Psoas muscle (tissue), 7 donors: ENCODE measurements at regions not wholly inside any gene's neighbourhood (a gene's known extent, or its start where the extent isn't known, plus 50 kb on each side); places are given as distances from the start of the nearest gene placed in this dataset.

Experiments used
- ATAC-seq, 4 donors: fragments of 200-7000 bp; cut with Tn5 transposase; one replicate each; pipeline ENCODE4 v1.9.1; 2020; ENCODE audit warnings: moderate library complexity in 3 of 4, mild to moderate bottlenecking in 2 of 4
- DNase-seq, 2 donors: peaks; one replicate each; pipeline ENCODE4 v3.0.0-alpha.2; 2020
- H3K27ac ChIP-seq: fragments of 200-600 bp; one replicate; pipeline ENCODE4 v1.8.0; 2022
- H3K27me3 ChIP-seq, 3 donors: fragments of 200-600 bp in 1 of 3; one replicate each; pipeline versions ENCODE4 v1.6.1 to v1.8.0; 2013 to 2022; ENCODE audit warnings: low read length in 2 of 3, mild to moderate bottlenecking in 2 of 3, moderate library complexity in 1 of 3; ENCODE audit not compliant: insufficient read depth in 3 of 3
- H3K36me3 ChIP-seq, 2 donors: fragments of 200-600 bp in 1 of 2; one replicate each; pipeline versions ENCODE4 v1.6.1 to v1.8.0; 2013 to 2022; ENCODE audit warnings: low read depth in 1 of 2, mild to moderate bottlenecking in 1 of 2, moderate library complexity in 1 of 2; ENCODE audit not compliant: insufficient read depth in 1 of 2
- H3K4me1 ChIP-seq: fragments of 200-600 bp; one replicate; pipeline ENCODE4 v1.8.0; 2022
- H3K4me3 ChIP-seq: fragments of 200-600 bp; one replicate; pipeline ENCODE4 v1.8.0; 2022; ENCODE audit warnings: mild to moderate bottlenecking
- H3K9me3 ChIP-seq: fragments of 200-600 bp; one replicate; pipeline ENCODE4 v1.8.0; 2022
- WGBS, 3 donors: extraction: QIAGEN DNeasy Blood & Tissue Kit; methylation state at CpG; one replicate each; pipeline versions ENCODE4 v1.1.6 to v1.1.7; 2013; 5-methylcytosine and 5-hydroxymethylcytosine counted together
- intact Hi-C, 2 donors: fragments of 100-400 bp; cut with DNase I; formaldehyde crosslinking; loops; one replicate each; pipeline versions ENCODE4 v1.11.0 to v1.14.2; 2022
- TF ChIP-seq, protein P1 (sequence below): fragments of 200-600 bp; IDR thresholded peaks from one replicate; pipeline ENCODE4 v1.8.0; 2022; ENCODE audit warnings: antibody characterized with exemption
- donor health status: healthy with polysubstance abuse.
- donor health status: DM: no; HTN: no; CAD: no; lungs with moderate emphysema.
- donor health status: Bipolar disorder and iron deficiency.
- donor health status: healthy.
- donor health status: DM: yes; HTN: yes; CAD: no.
- donor health status: DM: no; HTN: no; CAD: no.
- donor health status: DM: yes; HTN: yes; CAD: no.

DNA sequence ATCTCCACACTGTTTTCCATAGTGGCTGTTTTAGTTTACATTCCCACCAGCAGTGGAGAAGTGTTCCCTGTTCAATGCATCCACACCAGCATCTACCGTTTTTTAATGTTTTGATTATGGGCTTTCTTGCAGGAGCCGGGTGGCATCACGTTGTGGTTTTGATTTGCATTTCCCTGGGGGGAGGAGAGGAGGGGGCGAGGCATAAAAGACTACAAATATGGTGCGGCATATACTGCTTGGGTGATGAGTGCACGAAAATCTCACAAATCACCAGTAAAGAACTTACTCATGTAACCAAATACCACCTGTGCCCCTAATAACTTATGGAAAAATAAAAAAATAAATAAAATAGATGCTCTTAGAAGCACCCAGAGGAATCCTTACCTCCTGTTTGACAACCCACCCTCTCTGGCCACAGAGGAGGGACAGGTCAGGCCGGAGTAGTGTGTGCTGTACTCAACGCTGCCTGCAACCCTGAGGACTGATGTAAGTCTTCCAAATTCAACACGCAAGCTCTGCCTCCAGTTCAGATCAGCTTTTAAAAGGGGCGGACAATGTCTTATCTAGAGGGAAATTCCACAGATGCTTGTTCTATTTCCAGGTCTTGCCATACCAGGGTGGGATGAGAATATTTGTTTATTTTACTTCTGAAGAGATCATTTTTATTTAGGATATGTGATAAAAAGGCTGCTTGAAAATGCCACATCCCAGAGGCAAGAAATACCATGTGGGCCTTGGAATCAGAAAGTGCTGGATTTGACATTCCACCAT lies 329.6 kb upstream of the B3GAT1 start:
- 46 to 54% (median 48%) methylated on average over 10 of the region's 10 CpGs for WGBS, 3 donors
- no peak for ATAC-seq

DNA sequence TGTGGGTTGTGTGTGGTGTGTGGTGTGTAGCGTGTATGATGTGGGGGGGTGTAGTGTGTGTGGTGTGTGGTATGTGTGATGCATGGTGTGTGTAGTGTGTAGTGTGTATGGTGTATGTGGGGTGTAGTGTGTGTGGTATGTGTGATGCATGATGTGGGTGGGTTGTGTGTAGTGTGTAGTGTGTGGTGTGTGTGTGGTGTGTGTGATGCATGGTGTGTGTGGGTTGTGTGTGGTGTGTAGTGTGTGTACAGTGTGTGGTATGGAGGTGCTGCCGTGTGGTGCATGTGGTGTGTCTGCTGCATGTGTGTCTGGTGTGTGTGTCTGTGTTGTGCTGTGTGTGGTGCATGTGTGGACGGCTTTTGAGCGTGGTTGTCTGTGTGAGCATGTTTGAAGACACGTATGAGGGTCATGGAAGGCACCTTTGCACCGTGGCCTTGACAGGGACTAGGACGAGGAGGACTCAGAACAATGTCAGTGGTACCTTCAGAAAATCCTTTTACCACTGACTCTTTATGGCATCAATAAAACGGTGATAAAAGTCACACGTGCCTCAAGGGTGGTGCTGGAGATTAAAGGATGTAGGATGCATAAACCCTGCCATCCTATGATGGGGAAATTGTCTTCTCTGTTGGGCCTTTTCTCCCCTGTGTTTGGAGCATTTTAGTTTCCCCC lies 328.7 kb upstream of the B3GAT1 start:
- no peaks in the 10 kb centered on the region for H3K36me3 ChIP-seq
- 52 to 58% (median 57%) methylated on average over 9 of the region's 9 CpGs for WGBS, 3 donors
- no peak overlapping the region for H3K4me3 ChIP-seq
- no peaks in the 10 kb centered on the region for H3K4me1 ChIP-seq
- ATAC-seq (no peak), DNase-seq (no peak)
- H3K9me3 ChIP-seq = no peaks in the 10 kb centered on the region
- peaks cover 0 to 2% (median 0%) of the 10 kb centered on the region in 3 donors for H3K27me3 ChIP-seq
- H3K27ac ChIP-seq = no peak overlapping the region
- intact Hi-C loops = no loop called here
- TF ChIP-seq, protein P1, sequence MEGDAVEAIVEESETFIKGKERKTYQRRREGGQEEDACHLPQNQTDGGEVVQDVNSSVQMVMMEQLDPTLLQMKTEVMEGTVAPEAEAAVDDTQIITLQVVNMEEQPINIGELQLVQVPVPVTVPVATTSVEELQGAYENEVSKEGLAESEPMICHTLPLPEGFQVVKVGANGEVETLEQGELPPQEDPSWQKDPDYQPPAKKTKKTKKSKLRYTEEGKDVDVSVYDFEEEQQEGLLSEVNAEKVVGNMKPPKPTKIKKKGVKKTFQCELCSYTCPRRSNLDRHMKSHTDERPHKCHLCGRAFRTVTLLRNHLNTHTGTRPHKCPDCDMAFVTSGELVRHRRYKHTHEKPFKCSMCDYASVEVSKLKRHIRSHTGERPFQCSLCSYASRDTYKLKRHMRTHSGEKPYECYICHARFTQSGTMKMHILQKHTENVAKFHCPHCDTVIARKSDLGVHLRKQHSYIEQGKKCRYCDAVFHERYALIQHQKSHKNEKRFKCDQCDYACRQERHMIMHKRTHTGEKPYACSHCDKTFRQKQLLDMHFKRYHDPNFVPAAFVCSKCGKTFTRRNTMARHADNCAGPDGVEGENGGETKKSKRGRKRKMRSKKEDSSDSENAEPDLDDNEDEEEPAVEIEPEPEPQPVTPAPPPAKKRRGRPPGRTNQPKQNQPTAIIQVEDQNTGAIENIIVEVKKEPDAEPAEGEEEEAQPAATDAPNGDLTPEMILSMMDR = no peak

More for the DNA sequence above, 329.6 kb upstream of the B3GAT1 start:
- no peak for DNase-seq
- Histone ChIP-seq H3K27ac (no peak overlapping the region), H3K4me3 (no peak overlapping the region), H3K9me3 (peaks cover 2% of the 10 kb centered on the region), H3K4me1 (no peaks in the 10 kb centered on the region), H3K36me3 (no peaks in the 10 kb centered on the region), H3K27me3 (peaks cover 0 to 2% (median 0%) of the 10 kb centered on the region in 3 donors)
- intact Hi-C loops = no loop called here
- TF ChIP-seq, protein P1 = no peak

DNA sequence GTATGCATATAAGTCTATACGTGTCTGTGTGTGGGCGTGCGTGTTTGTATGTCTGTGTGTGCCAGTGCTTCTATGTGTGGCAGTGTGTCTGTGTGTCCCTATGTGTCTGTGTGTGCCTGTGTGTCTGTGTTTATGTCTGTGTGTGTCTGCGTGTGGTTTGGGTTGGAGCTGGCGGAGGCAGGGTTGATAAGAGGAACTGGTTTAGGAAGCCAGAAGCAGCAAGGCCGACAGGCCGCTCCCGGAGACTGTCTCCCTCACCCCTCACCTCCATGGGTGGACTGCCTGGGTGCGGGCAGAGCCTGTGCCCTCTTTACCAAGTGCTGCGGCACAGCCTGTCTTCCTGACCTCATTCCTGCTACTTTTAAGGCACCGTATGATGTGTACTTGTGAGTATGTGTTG lies 327.1 kb upstream of the B3GAT1 start:
- Histone ChIP-seq H3K36me3 (no peaks in the 10 kb centered on the region), H3K27ac (no peak overlapping the region), H3K9me3 (no peaks in the 10 kb centered on the region), H3K4me3 (no peak overlapping the region), H3K4me1 (no peaks in the 10 kb centered on the region), H3K27me3 (peaks cover 0 to 2% (median 0%) of the 10 kb centered on the region in 3 donors)
- 78 to 88% (median 83%) methylated on average over 11 of the region's 11 CpGs for WGBS, 3 donors
- intact Hi-C loops = no loop called here
- ATAC-seq = no peak
- no peak for DNase-seq
- TF ChIP-seq, protein P1 = no peak

DNA sequence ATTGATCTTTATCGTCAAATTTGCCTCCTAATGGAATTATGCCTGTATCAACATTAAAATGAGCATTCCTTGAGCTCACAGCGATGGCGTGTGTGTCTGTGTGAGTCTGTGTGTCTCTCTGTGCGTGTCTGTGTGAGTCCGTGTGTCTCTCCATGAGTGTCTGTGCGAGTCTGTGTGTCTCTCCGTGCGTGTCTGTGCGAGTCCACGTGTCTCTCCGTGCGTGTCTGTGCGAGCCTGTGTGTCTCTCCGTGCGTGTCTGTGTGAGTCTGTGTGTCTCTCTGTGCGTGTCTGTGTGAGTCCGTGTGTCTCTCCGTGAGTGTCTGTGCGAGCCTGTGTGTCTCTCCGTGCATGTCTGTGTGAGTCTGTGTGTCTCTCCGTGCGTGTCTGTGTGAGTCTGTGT lies 326.5 kb upstream of the B3GAT1 start:
- TF ChIP-seq, protein P1 = no peak
- Histone ChIP-seq H3K27me3 (peaks cover 0 to 2% (median 0%) of the 10 kb centered on the region in 3 donors), H3K9me3 (no peaks in the 10 kb centered on the region), H3K4me3 (no peak overlapping the region), H3K27ac (no peak overlapping the region), H3K36me3 (no peaks in the 10 kb centered on the region), H3K4me1 (no peaks in the 10 kb centered on the region)
- ATAC-seq = no peak
- WGBS, 3 donors = 90 to 93% (median 91%) methylated on average over 22 of the region's 22 CpGs
- no peak for DNase-seq
- intact Hi-C loops = no loop called here
